GM23338 (cell line): ENCODE measurements at regions not wholly inside any gene's neighbourhood (a gene's known extent, or its start where the extent isn't known, plus 50 kb on each side); places are given as distances from the start of the nearest gene placed in this dataset.

Experiments used
- CREB1 ChIP-seq: fragments of 250-450 bp; sonication (Bioruptor Pico); IDR thresholded peaks from 2 replicates; pipeline ENCODE4 v1.5.0; 2020; ENCODE audit warnings: low read depth, mild to moderate bottlenecking, moderate library complexity
- EZH2 ChIP-seq: fragments of 200-600 bp; sonication (generic); IDR thresholded peaks from one replicate; pipeline ENCODE4 v1.8.0; 2017; ENCODE audit warnings: antibody characterized with exemption, mild to moderate bottlenecking, low read depth; ENCODE audit not compliant: unreplicated experiment
- EZH2phosphoT487 ChIP-seq: fragments of 200-600 bp; sonication (generic); IDR thresholded peaks from one replicate; pipeline ENCODE4 v1.8.1; 2018; ENCODE audit warnings: antibody characterized with exemption; ENCODE audit not compliant: unreplicated experiment
- JUNB ChIP-seq: IDR thresholded peaks from one replicate; pipeline ENCODE4 v1.6.1; 2016; ENCODE audit warnings: antibody characterized with exemption; ENCODE audit not compliant: unreplicated experiment
- NANOG ChIP-seq: IDR thresholded peaks from 2 replicates; pipeline ENCODE4 v1.6.1; 2016; ENCODE audit warnings: antibody characterized with exemption, borderline replicate concordance
- POLR2AphosphoS5 ChIP-seq: IDR thresholded peaks from 2 replicates; pipeline ENCODE4 v1.6.1; 2016; ENCODE audit warnings: antibody characterized with exemption, low read depth
- ZNF114 ChIP-seq: fragments of 250-450 bp; sonication (Bioruptor Pico); IDR thresholded peaks from 2 replicates; pipeline ENCODE4 v1.5.0; 2020; ENCODE audit warnings: mild to moderate bottlenecking, moderate library complexity
- ZNF331 ChIP-seq: fragments of 250-450 bp; sonication (Bioruptor Pico); IDR thresholded peaks from 2 replicates; pipeline ENCODE4 v1.5.0; 2020; ENCODE audit warnings: low read depth, mild to moderate bottlenecking, moderate library complexity
- ZNF462 ChIP-seq: fragments of 250-450 bp; sonication (Bioruptor Pico); IDR thresholded peaks from 2 replicates; pipeline ENCODE4 v1.5.0; 2020; ENCODE audit warnings: mild to moderate bottlenecking, moderate library complexity
- TF ChIP-seq, protein P1 (sequence below), 2 experiments: fragments of 200-600 bp in 1 of 2; sonication (generic) in 1 of 2; conservative IDR thresholded peaks; 2 replicates each; pipeline versions ENCODE4 v1.5.1 to v1.6.1; 2016 to 2017; ENCODE audit warnings: antibody characterized with exemption in 2 of 2, low read depth in 2 of 2, mild to moderate bottlenecking in 2 of 2, moderate library complexity in 1 of 2

- TF ChIP-seq ZNF462 (CRISPR knock-in tag) (no peak), JUNB (no peak), ZNF331 (CRISPR knock-in tag) (no peak), CREB1 (CRISPR knock-in tag) (no peak), ZNF114 (CRISPR knock-in tag) (no peak), NANOG (no peak), EZH2phosphoT487 (no peak), POLR2AphosphoS5 (no peak), EZH2 (no peak)
- TF ChIP-seq, protein P1, sequence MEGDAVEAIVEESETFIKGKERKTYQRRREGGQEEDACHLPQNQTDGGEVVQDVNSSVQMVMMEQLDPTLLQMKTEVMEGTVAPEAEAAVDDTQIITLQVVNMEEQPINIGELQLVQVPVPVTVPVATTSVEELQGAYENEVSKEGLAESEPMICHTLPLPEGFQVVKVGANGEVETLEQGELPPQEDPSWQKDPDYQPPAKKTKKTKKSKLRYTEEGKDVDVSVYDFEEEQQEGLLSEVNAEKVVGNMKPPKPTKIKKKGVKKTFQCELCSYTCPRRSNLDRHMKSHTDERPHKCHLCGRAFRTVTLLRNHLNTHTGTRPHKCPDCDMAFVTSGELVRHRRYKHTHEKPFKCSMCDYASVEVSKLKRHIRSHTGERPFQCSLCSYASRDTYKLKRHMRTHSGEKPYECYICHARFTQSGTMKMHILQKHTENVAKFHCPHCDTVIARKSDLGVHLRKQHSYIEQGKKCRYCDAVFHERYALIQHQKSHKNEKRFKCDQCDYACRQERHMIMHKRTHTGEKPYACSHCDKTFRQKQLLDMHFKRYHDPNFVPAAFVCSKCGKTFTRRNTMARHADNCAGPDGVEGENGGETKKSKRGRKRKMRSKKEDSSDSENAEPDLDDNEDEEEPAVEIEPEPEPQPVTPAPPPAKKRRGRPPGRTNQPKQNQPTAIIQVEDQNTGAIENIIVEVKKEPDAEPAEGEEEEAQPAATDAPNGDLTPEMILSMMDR (conservative IDR thresholded peaks at IDR 0.05; ENCODE audit: low read depth in 2 of 2), result no peak
Observed at GRCh38 chr15:38053205-38053604, 118.8 kb downstream of the TMCO5A start (continued).
